HepG2 (cell line): ENCODE measurements at regions not wholly inside any gene's neighbourhood (a gene's known extent, or its start where the extent isn't known, plus 50 kb on each side); places are given as distances from the start of the nearest gene placed in this dataset.

ENCODE experiments used
- BHLHE40 ChIP-seq: IDR thresholded peaks from 2 replicates; pipeline ENCODE4 v1.6.1; 2011; ENCODE audit warnings: low read length, improper control_type of control experiment
- DR1 ChIP-seq: sonication (generic); formaldehyde crosslinking; IDR thresholded peaks from 2 replicates; pipeline ENCODE4 v1.8.0; 2021; ENCODE audit warnings: mild to moderate bottlenecking, missing genetic modification reagents, inconsistent platforms
- PATZ1 ChIP-seq: sonication (generic); formaldehyde crosslinking; IDR thresholded peaks from 2 replicates; pipeline ENCODE4 v1.4.0; 2020; ENCODE audit warnings: missing genetic modification reagents
- SMARCC2 ChIP-seq: fragments of 450-650 bp; IDR thresholded peaks from 2 replicates; pipeline ENCODE4 v1.6.1; 2017; ENCODE audit warnings: antibody characterized with exemption, mild to moderate bottlenecking
- SRSF4 ChIP-seq: fragments of 200-400 bp; formaldehyde crosslinking; IDR thresholded peaks from one replicate; pipeline ENCODE4 v1.6.1; 2018; ENCODE audit warnings: mild to moderate bottlenecking, low read depth, low read length, moderate library complexity; ENCODE audit not compliant: poor library complexity, severe bottlenecking
- ZNF253 ChIP-seq: sonication (generic); formaldehyde crosslinking; IDR thresholded peaks from 2 replicates; pipeline ENCODE4 v1.8.0; 2022; ENCODE audit warnings: mild to moderate bottlenecking, missing genetic modification reagents, borderline replicate concordance
- ZNF274 ChIP-seq: sonication (generic); formaldehyde crosslinking; IDR thresholded peaks from 2 replicates; pipeline ENCODE4 v1.5.1; 2020; ENCODE audit warnings: mild to moderate bottlenecking, missing genetic modification reagents
- TF ChIP-seq, protein P1 (sequence below): sonication (generic); formaldehyde crosslinking; IDR thresholded peaks from 2 replicates; pipeline ENCODE4 v1.5.0; 2020; ENCODE audit warnings: mild to moderate bottlenecking, missing genetic modification reagents, moderate library complexity

- TF ChIP-seq SRSF4 (no peak), ZNF253 (CRISPR knock-in tag) (no peak), SMARCC2 (no peak), PATZ1 (CRISPR knock-in tag) (no peak), DR1 (no peak), ZNF274 (CRISPR knock-in tag) (no peak), BHLHE40 (no peak)
- TF ChIP-seq, protein P1, sequence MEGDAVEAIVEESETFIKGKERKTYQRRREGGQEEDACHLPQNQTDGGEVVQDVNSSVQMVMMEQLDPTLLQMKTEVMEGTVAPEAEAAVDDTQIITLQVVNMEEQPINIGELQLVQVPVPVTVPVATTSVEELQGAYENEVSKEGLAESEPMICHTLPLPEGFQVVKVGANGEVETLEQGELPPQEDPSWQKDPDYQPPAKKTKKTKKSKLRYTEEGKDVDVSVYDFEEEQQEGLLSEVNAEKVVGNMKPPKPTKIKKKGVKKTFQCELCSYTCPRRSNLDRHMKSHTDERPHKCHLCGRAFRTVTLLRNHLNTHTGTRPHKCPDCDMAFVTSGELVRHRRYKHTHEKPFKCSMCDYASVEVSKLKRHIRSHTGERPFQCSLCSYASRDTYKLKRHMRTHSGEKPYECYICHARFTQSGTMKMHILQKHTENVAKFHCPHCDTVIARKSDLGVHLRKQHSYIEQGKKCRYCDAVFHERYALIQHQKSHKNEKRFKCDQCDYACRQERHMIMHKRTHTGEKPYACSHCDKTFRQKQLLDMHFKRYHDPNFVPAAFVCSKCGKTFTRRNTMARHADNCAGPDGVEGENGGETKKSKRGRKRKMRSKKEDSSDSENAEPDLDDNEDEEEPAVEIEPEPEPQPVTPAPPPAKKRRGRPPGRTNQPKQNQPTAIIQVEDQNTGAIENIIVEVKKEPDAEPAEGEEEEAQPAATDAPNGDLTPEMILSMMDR (CRISPR knock-in tag) = no peak
Observed at GRCh38 chr3:152770296-152770695, 64.6 kb upstream of the P2RY1 start.
